H9 (cell line): ENCODE measurements at regions not wholly inside any gene's neighbourhood (a gene's known extent, or its start where the extent isn't known, plus 50 kb on each side); places are given as distances from the start of the nearest gene placed in this dataset.
"Not testable (repeated sequence)": the region's sequence is repeated elsewhere in the genome, so short reads cannot be mapped to it uniquely, and the experiment has no call there.

ENCODE experiments used
- DNase-seq: peaks from one replicate; pipeline ENCODE4 v3.0.0-alpha.2; 2017
- H2AFZ ChIP-seq: one replicate; pipeline ENCODE4 v1.6.1; 2013; ENCODE audit warnings: mild to moderate bottlenecking, low read length, control low read depth, moderate library complexity
- H2AK5ac ChIP-seq: 2 replicates; pipeline ENCODE4 v1.6.1; 2013; ENCODE audit warnings: low read length, control low read depth, mixed read lengths; ENCODE audit not compliant: insufficient read length
- H2BK120ac ChIP-seq: one replicate; pipeline ENCODE4 v1.6.1; 2013; ENCODE audit warnings: low read depth, mild to moderate bottlenecking, low read length, control low read depth, inconsistent platforms; ENCODE audit not compliant: poor library complexity, severe bottlenecking
- H2BK12ac ChIP-seq: 2 replicates; pipeline ENCODE4 v1.6.1; 2013; ENCODE audit warnings: low read length, control low read depth, mixed read lengths, low read depth; ENCODE audit not compliant: insufficient read length
- H2BK15ac ChIP-seq: 2 replicates; pipeline ENCODE4 v1.6.1; 2013; ENCODE audit warnings: low read depth, low read length, control low read depth
- H2BK20ac ChIP-seq: one replicate; pipeline ENCODE4 v1.6.1; 2013; ENCODE audit warnings: low read depth, mild to moderate bottlenecking, low read length, control low read depth, inconsistent platforms; ENCODE audit not compliant: poor library complexity, severe bottlenecking
- H2BK5ac ChIP-seq: 2 replicates; pipeline ENCODE4 v1.6.1; 2013; ENCODE audit warnings: low read length, control low read depth, mixed read lengths; ENCODE audit not compliant: insufficient read length
- H3K14ac ChIP-seq: 2 replicates; pipeline ENCODE4 v1.6.1; 2013; ENCODE audit warnings: low read length, control low read depth; ENCODE audit not compliant: insufficient read depth
- H3K18ac ChIP-seq: 2 replicates; pipeline ENCODE4 v1.6.1; 2013; ENCODE audit warnings: low read depth, mild to moderate bottlenecking, mixed read lengths, low read length, control low read depth; ENCODE audit not compliant: insufficient read length
- H3K23ac ChIP-seq: 2 replicates; pipeline ENCODE4 v1.6.1; 2013; ENCODE audit warnings: low read length, control low read depth, mixed read lengths, low read depth; ENCODE audit not compliant: insufficient read length
- H3K23me2 ChIP-seq: 2 replicates; pipeline ENCODE4 v1.6.1; 2013; ENCODE audit warnings: low read depth, mild to moderate bottlenecking, mixed read lengths, low read length, control low read depth; ENCODE audit not compliant: insufficient read length, poor library complexity, severe bottlenecking
- H3K27ac ChIP-seq: 2 replicates; pipeline ENCODE4 v1.5.1; 2013; ENCODE audit warnings: low read length, control low read depth, mixed read lengths, low read depth; ENCODE audit not compliant: insufficient read length
- H3K27me3 ChIP-seq: 2 replicates; pipeline ENCODE4 v1.6.1; 2013; ENCODE audit warnings: low read length, control low read depth, inconsistent platforms; ENCODE audit not compliant: insufficient read depth
- H3K4ac ChIP-seq: 2 replicates; pipeline ENCODE4 v1.6.1; 2013; ENCODE audit warnings: low read depth, mild to moderate bottlenecking, control low read depth, inconsistent platforms, low read length, moderate library complexity
- H3K4me1 ChIP-seq: 2 replicates; pipeline ENCODE4 v1.6.1; 2013; ENCODE audit warnings: low read length, control low read depth, inconsistent platforms; ENCODE audit not compliant: insufficient read depth
- H3K4me2 ChIP-seq: 2 replicates; pipeline ENCODE4 v1.6.1; 2013; ENCODE audit warnings: low read length, control low read depth, mixed read lengths; ENCODE audit not compliant: insufficient read length, insufficient read depth
- H3K56ac ChIP-seq: 2 replicates; pipeline ENCODE4 v1.6.1; 2013; ENCODE audit warnings: low read depth, mild to moderate bottlenecking, mixed read lengths, low read length, control low read depth; ENCODE audit not compliant: insufficient read length
- H3K79me1 ChIP-seq: 2 replicates; pipeline ENCODE4 v1.6.1; 2013; ENCODE audit warnings: low read depth, mild to moderate bottlenecking, moderate library complexity, low read length, control low read depth, inconsistent platforms; ENCODE audit not compliant: insufficient read depth, poor library complexity, severe bottlenecking
- H3K79me2 ChIP-seq: 2 replicates; pipeline ENCODE4 v1.6.1; 2013; ENCODE audit warnings: low read length, control low read depth, inconsistent platforms; ENCODE audit not compliant: insufficient read depth
- H3K9ac ChIP-seq: 2 replicates; pipeline ENCODE4 v1.6.1; 2013; ENCODE audit warnings: low read length, control low read depth, mixed read lengths; ENCODE audit not compliant: insufficient read length; ENCODE audit errors: extremely low read depth
- H3K9me3 ChIP-seq: one replicate; pipeline ENCODE4 v1.6.1; 2013; ENCODE audit warnings: low read depth, low read length, inconsistent platforms; ENCODE audit not compliant: control insufficient read depth
- H3T11ph ChIP-seq: one replicate; pipeline ENCODE4 v1.6.1; 2013; ENCODE audit warnings: mild to moderate bottlenecking, low read length, control low read depth, inconsistent platforms
- H4K20me1 ChIP-seq: one replicate; pipeline ENCODE4 v1.6.1; 2013; ENCODE audit not compliant: control insufficient read depth, insufficient read length, insufficient read depth
- H4K5ac ChIP-seq: 2 replicates; pipeline ENCODE4 v1.6.1; 2013; ENCODE audit warnings: low read depth, mild to moderate bottlenecking, mixed read lengths, low read length, control low read depth; ENCODE audit not compliant: insufficient read length
- H4K8ac ChIP-seq: replicated peaks from 2 replicates; pipeline ENCODE4 v1.6.1; 2013; ENCODE audit warnings: low read length, control low read depth, mixed read lengths, low read depth; ENCODE audit not compliant: insufficient read length
- H4K91ac ChIP-seq: 2 replicates; pipeline ENCODE4 v1.6.1; 2013; ENCODE audit warnings: low read depth, mild to moderate bottlenecking, moderate library complexity, mixed read lengths, low read length, control low read depth; ENCODE audit not compliant: insufficient read length
- H3K27ac Mint-ChIP-seq, 3 experiments: 2 replicates in 2 of 3; 3 replicates in 1 of 3; pipeline ENCODE4 v1.8.0; 2020 to 2021; ENCODE audit warnings: mixed read lengths in 3 of 3, mild to moderate bottlenecking in 1 of 3, moderate library complexity in 1 of 3
- H3K27me3 Mint-ChIP-seq: 2 replicates; pipeline ENCODE4 v1.8.0; 2021; ENCODE audit warnings: low read depth, mild to moderate bottlenecking, moderate library complexity, mixed read lengths
- H3K36me3 Mint-ChIP-seq, 3 experiments: 2 replicates in 2 of 3; 3 replicates in 1 of 3; pipeline ENCODE4 v1.8.0; 2020 to 2021; ENCODE audit warnings: low read depth in 3 of 3, mixed read lengths in 3 of 3; ENCODE audit not compliant: insufficient read depth in 1 of 3
- H3K4me1 Mint-ChIP-seq, 2 experiments: 2 replicates each; pipeline ENCODE4 v1.8.0; 2020; ENCODE audit warnings: mixed read lengths in 2 of 2
- H3K4me3 Mint-ChIP-seq, 2 experiments: 2 replicates in 1 of 2; 3 replicates in 1 of 2; pipeline ENCODE4 v1.8.0; 2020 to 2021; ENCODE audit warnings: mild to moderate bottlenecking in 2 of 2, mixed read lengths in 2 of 2, moderate library complexity in 1 of 2
- H3K9me3 Mint-ChIP-seq, 2 experiments: 2 replicates in 1 of 2; 3 replicates in 1 of 2; pipeline ENCODE4 v1.8.0; 2020; ENCODE audit warnings: mild to moderate bottlenecking in 2 of 2, mixed read lengths in 2 of 2, moderate library complexity in 1 of 2
- WGBS: extraction: QIAGEN DNeasy Blood & Tissue Kit; methylation state at CpG from one replicate; pipeline ENCODE4 v1.1.7; 2013; ENCODE audit warnings: missing lambda C conversion rate, low lambda C conversion rate, mixed read lengths; ENCODE audit not compliant: insufficient read length; ENCODE audit errors: extremely low coverage; 5-methylcytosine and 5-hydroxymethylcytosine counted together
- TF ChIP-seq, protein P1 (sequence below): fragments of 200-600 bp; sonication (generic); conservative IDR thresholded peaks from 3 replicates; pipeline ENCODE4 v1.8.0; 2021; ENCODE audit warnings: antibody characterized with exemption, mild to moderate bottlenecking

DNA sequence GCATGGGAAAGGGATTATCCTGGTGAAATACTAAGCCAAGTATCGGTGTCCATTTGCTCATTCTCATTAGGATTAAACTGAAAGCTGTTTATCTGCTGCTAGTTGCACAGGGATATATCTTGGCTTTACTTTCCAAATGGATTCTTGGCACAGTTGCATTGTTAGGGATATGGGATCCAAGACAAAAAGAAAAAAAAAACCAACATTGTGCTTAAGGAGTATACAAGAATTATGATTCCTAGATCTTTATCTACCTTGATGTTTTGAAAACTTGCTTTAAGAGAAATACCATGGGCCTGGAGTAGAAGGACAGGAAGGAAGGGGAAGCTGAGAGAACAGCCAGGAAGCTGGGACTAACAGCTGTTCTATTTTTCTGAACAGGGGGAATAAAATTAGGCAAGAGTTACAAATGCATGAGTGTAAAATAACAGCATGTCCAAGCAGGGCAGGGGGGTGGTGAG is 107.6 kb downstream of the ATXN3L start:
- Histone ChIP-seq H3K27me3 (no peaks in the 10 kb centered on the region), H3K23me2 (no peaks in the 10 kb centered on the region), H3K4me1 (peaks cover 5% of the 10 kb centered on the region; the same call in 1 of the 2 replicates), H2AFZ (no peak overlapping the region), H2BK5ac (no peak overlapping the region), H4K91ac (no peak overlapping the region), H3K4ac (no peak overlapping the region), H3K23ac (no peak overlapping the region), H3K9ac (no peak overlapping the region), H4K8ac (no peak overlapping the region), H3K18ac (no peak overlapping the region), H2AK5ac (no peak overlapping the region), H3K56ac (no peak overlapping the region), H3K79me2 (no peaks in the 10 kb centered on the region), H3K4me2 (no peak overlapping the region), H3K27ac (no peak overlapping the region), H3K9me3 (no peaks in the 10 kb centered on the region), H3T11ph (no peak overlapping the region), H2BK120ac (no peak overlapping the region), H3K14ac (no peak overlapping the region), H3K79me1 (no peaks in the 10 kb centered on the region), H2BK15ac (no peak overlapping the region), H2BK20ac (no peak overlapping the region), H2BK12ac (no peak overlapping the region), H4K5ac (no peak overlapping the region), H4K20me1 (no peaks in the 10 kb centered on the region)
- WGBS, result no CpG with 5 or more reads among the region's 1 CpG
- Mint-ChIP-seq H3K27me3 (peaks cover 2% of the 10 kb centered on the region; the same call in 1 of the 2 replicates), H3K9me3 (peaks cover 59 to 62% of the 10 kb centered on the region in 2 experiments), H3K4me1 (peaks cover 0 to 8% of the 10 kb centered on the region in 2 experiments; a peak in 2 of 4 replicates), H3K36me3 (peaks cover 3 to 11% (median 4%) of the 10 kb centered on the region in 3 experiments; a peak in 5 of 7 replicates), H3K27ac (no peak overlapping the region; a peak in 1 of 7 replicates), H3K4me3 (no peak overlapping the region)
- TF ChIP-seq, protein P1, sequence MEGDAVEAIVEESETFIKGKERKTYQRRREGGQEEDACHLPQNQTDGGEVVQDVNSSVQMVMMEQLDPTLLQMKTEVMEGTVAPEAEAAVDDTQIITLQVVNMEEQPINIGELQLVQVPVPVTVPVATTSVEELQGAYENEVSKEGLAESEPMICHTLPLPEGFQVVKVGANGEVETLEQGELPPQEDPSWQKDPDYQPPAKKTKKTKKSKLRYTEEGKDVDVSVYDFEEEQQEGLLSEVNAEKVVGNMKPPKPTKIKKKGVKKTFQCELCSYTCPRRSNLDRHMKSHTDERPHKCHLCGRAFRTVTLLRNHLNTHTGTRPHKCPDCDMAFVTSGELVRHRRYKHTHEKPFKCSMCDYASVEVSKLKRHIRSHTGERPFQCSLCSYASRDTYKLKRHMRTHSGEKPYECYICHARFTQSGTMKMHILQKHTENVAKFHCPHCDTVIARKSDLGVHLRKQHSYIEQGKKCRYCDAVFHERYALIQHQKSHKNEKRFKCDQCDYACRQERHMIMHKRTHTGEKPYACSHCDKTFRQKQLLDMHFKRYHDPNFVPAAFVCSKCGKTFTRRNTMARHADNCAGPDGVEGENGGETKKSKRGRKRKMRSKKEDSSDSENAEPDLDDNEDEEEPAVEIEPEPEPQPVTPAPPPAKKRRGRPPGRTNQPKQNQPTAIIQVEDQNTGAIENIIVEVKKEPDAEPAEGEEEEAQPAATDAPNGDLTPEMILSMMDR, result no peak
- DNase-seq, result no peak

DNA sequence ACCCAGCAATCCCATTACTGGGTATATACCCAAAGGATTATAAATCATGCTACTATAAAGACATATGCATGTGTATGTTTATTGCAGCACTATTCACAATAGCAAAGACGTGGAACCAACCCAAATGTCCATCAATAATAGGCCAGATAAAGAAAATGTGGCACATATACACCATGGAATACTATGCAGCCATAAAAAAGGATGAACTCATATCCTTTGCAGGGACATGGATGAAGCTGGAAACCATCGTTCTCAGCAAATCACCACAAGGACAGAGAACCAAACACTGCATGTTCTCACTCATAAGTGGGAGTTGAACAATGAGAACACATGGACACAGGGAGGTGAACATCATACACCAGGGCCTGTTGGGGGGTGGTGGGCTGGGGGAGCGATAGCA is 109.7 kb downstream of the ATXN3L start:
- H3T11ph ChIP-seq, H3K14ac ChIP-seq, H3K36me3 Mint-ChIP-seq, H3K23ac ChIP-seq, H2BK12ac ChIP-seq, H4K91ac ChIP-seq, H3K27ac Mint-ChIP-seq, DNase-seq, H3K9me3 ChIP-seq, H3K4me1 ChIP-seq, H2AK5ac ChIP-seq, H2BK120ac ChIP-seq, H4K20me1 ChIP-seq, H3K4me2 ChIP-seq, H3K27ac ChIP-seq, H3K79me2 ChIP-seq, H2BK5ac ChIP-seq, H4K5ac ChIP-seq, H3K4ac ChIP-seq, H3K18ac ChIP-seq, H2BK20ac ChIP-seq, H2AFZ ChIP-seq, H3K79me1 ChIP-seq, H3K4me1 Mint-ChIP-seq, H4K8ac ChIP-seq, H3K27me3 ChIP-seq, H3K9ac ChIP-seq, H3K23me2 ChIP-seq, H3K27me3 Mint-ChIP-seq, H3K56ac ChIP-seq, H3K4me3 Mint-ChIP-seq, H2BK15ac ChIP-seq: not testable (repeated sequence)
- no CpG with 5 or more reads among the region's 3 CpGs for WGBS
- peaks cover 57% of the 10 kb centered on the region in 2 experiments for H3K9me3 Mint-ChIP-seq
